Endothelial cell of umbilical vein (primary cell): ENCODE measurements at regions not wholly inside any gene's neighbourhood (a gene's known extent, or its start where the extent isn't known, plus 50 kb on each side); places are given as distances from the start of the nearest gene placed in this dataset.

Experiments
- BruUV-seq: library from RNA; stranded (reverse); fragments of 400-500 nt; replicated peaks from 2 replicates; lab custom pipeline; 2021; lab: Mats Ljungman, UMichigan
- CTCF ChIA-PET: fragments of 300-600, 350-600 bp; sonication (Branson Sonifier 250); formaldehyde crosslinking; loops from one replicate; lab custom pipeline; 2021; ENCODE audit warnings: antibody characterized with exemption, inconsistent platforms; lab: Charles Lee
- POLR2A ChIA-PET: fragments of 300-600, 350-600 bp; sonication (Branson Sonifier 250); formaldehyde crosslinking; loops from one replicate; lab custom pipeline; 2021; ENCODE audit warnings: antibody characterized with exemption, inconsistent platforms; lab: Charles Lee
- DNase-seq: peaks from one replicate; pipeline ENCODE4 v3.0.0-alpha.2; 2011; ENCODE audit warnings: low read depth, low spot score
- FAIRE-seq: peaks from 2 replicates; lab custom pipeline; 2011; peaks lifted over from hg19 to GRCh38; lab: Jason Lieb, UNC
- H2AFZ ChIP-seq: 2 replicates; pipeline ENCODE4 v1.6.0; 2012; ENCODE audit warnings: low read depth, low read length, control low read depth, inconsistent platforms
- H3K27ac ChIP-seq: 2 replicates; pipeline ENCODE4 v1.5.1; 2011; ENCODE audit warnings: low read depth, mild to moderate bottlenecking, control low read depth, low read length, moderate library complexity; ENCODE audit not compliant: insufficient read depth
- H3K27me3 ChIP-seq, 2 experiments: 2 replicates each; pipeline versions ENCODE4 v1.6.0 to v1.6.1; 2011; ENCODE audit warnings: low read length in 2 of 2, mixed read lengths in 1 of 2; ENCODE audit not compliant: control insufficient read depth in 2 of 2, insufficient read depth in 2 of 2
- H3K36me3 ChIP-seq, 2 experiments: 2 replicates in 1 of 2; 3 replicates in 1 of 2; pipeline ENCODE4 v1.5.1; 2011; ENCODE audit warnings: low read length in 2 of 2, mild to moderate bottlenecking in 1 of 2, moderate library complexity in 1 of 2; ENCODE audit not compliant: control insufficient read depth in 2 of 2, insufficient read depth in 2 of 2; ENCODE audit errors: extremely low read depth in 1 of 2
- H3K4me1 ChIP-seq: 3 replicates; pipeline ENCODE4 v1.5.1; 2011; ENCODE audit warnings: mild to moderate bottlenecking, low read length; ENCODE audit not compliant: control insufficient read depth, insufficient read depth; ENCODE audit errors: extremely low read depth
- H3K4me2 ChIP-seq: 2 replicates; pipeline ENCODE4 v1.6.1; 2011; ENCODE audit warnings: low read length, control low read depth, mixed read lengths; ENCODE audit not compliant: insufficient read depth
- H3K4me3 ChIP-seq, 3 experiments: fragments of 200-600 bp in 1 of 3; sonication (generic), shearing (Covaris generic) in 1 of 3; replicated peaks in 1 of 3; 2 replicates each; pipeline ENCODE4 v1.5.1; 2011 to 2016; ENCODE audit warnings: control low read depth in 3 of 3, low read length in 3 of 3, mild to moderate bottlenecking in 2 of 3, inconsistent platforms in 1 of 3, low read depth in 1 of 3, moderate library complexity in 1 of 3; ENCODE audit not compliant: insufficient read depth in 1 of 3
- H3K79me2 ChIP-seq: 2 replicates; pipeline ENCODE4 v1.6.0; 2012; ENCODE audit warnings: low read length, inconsistent platforms; ENCODE audit not compliant: control insufficient read depth, insufficient read depth
- H3K9ac ChIP-seq: replicated peaks from 2 replicates; pipeline ENCODE3; 2011; ENCODE audit warnings: low read length, control low read depth; ENCODE audit not compliant: insufficient read depth; ENCODE audit errors: extremely low read depth
- H3K9me1 ChIP-seq: replicated peaks from 3 replicates; pipeline ENCODE4 v1.6.0; 2011; ENCODE audit warnings: mild to moderate bottlenecking, low read length; ENCODE audit not compliant: control insufficient read depth, insufficient read depth; ENCODE audit errors: extremely low read depth
- H3K9me3 ChIP-seq: replicated peaks from 2 replicates; pipeline ENCODE4 v1.5.1; 2012; ENCODE audit warnings: low read length, inconsistent platforms; ENCODE audit not compliant: control insufficient read depth, insufficient read depth
- H4K20me1 ChIP-seq: replicated peaks from 2 replicates; pipeline ENCODE3; 2011; ENCODE audit warnings: mild to moderate bottlenecking, low read length; ENCODE audit not compliant: control insufficient read depth, insufficient read depth; ENCODE audit errors: extremely low read depth
- EZH2 ChIP-seq: IDR thresholded peaks from 2 replicates; pipeline ENCODE4 v1.6.1; 2012; ENCODE audit warnings: borderline replicate concordance, low read depth, mild to moderate bottlenecking, moderate library complexity, low read length, inconsistent platforms; ENCODE audit not compliant: severe bottlenecking
- FOS ChIP-seq: IDR thresholded peaks from 2 replicates; pipeline ENCODE4 v1.6.1; 2011; ENCODE audit warnings: mild to moderate bottlenecking, low read length, moderate library complexity, borderline replicate concordance; ENCODE audit not compliant: insufficient read depth
- GATA2 ChIP-seq: IDR thresholded peaks from 2 replicates; pipeline ENCODE4 v1.7.0; 2011; ENCODE audit warnings: low read depth, mild to moderate bottlenecking, moderate library complexity, mixed read lengths, low read length; ENCODE audit not compliant: insufficient read length, insufficient read depth
- JUN ChIP-seq: IDR thresholded peaks from 2 replicates; pipeline ENCODE4 v1.6.1; 2011; ENCODE audit warnings: borderline replicate concordance, low read depth; ENCODE audit not compliant: insufficient read length, insufficient read depth
- MYC ChIP-seq: IDR thresholded peaks from one replicate; pipeline ENCODE4 v1.6.1; 2011; ENCODE audit warnings: mild to moderate bottlenecking, low read depth, low read length
- POLR2A ChIP-seq: IDR thresholded peaks from 2 replicates; pipeline ENCODE4 v1.6.1; 2012; ENCODE audit warnings: low read depth, mild to moderate bottlenecking, control low read depth, low read length
- POLR2AphosphoS5 ChIP-seq: IDR thresholded peaks from 2 replicates; pipeline ENCODE4 v1.6.1; 2012; ENCODE audit warnings: low read depth, mild to moderate bottlenecking, control low read depth, low read length, moderate library complexity; ENCODE audit not compliant: insufficient read depth
- dilution Hi-C: fragments of 300-500 bp; cut with MboI; formaldehyde crosslinking; loops from one replicate; pipeline ENCODE4 v1.15.0; 2019; ENCODE audit warnings: low sequenced_read_pairs; ENCODE audit not compliant: extremely low pct_ligation_motif_present
- intact Hi-C: fragments of 100-400 bp; cut with micrococcal nuclease; formaldehyde crosslinking; loops from one replicate; pipeline ENCODE4 v1.10.0; 2022
- TF ChIP-seq, protein P1 (sequence below): IDR thresholded peaks from 2 replicates; pipeline ENCODE4 v1.6.1; 2011; ENCODE audit not compliant: insufficient read depth, insufficient read length
- TF ChIP-seq, protein P2 (sequence below), 2 donors: IDR thresholded peaks; 1 replicate in 1 of 2; 2 replicates in 1 of 2; pipeline ENCODE4 v1.5.1; 2011; ENCODE audit warnings: low read length in 2 of 2, mild to moderate bottlenecking in 2 of 2, moderate library complexity in 2 of 2, control low read depth in 1 of 2, inconsistent platforms in 1 of 2, low read depth in 1 of 2; ENCODE audit not compliant: insufficient read depth in 1 of 2; ENCODE audit errors: extremely low read depth in 1 of 2

DNA sequence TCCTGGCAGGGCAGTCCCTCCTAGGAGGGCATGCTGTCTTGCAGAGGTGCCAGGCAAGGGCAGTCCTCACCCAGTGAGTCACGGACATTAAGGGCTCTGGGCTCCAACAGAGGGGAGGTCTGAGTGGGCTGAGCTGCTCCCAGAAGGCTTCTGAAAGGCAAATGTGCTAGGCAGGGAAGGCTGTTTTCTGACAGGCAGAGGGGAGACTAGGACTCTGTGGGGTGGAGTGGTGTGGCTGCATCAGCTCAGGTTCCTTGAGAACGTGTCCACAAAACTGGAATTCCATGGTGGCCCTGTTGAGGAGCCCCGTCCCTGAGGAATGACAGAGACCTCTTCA lies 283.5 kb downstream of the MYCN start:
- FAIRE-seq: no peak
- dilution Hi-C loops (no loop called here), intact Hi-C loops (no loop called here)
- no peak for DNase-seq
- H3K4me3 ChIP-seq: no peak overlapping the region
- TF ChIP-seq EZH2 (no peak), FOS (no peak), MYC (no peak), GATA2 (no peak), POLR2A (no peak), JUN (no peak)
- TF ChIP-seq, protein P1, sequence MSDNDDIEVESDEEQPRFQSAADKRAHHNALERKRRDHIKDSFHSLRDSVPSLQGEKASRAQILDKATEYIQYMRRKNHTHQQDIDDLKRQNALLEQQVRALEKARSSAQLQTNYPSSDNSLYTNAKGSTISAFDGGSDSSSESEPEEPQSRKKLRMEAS: no peak
- no peak overlapping the region for H3K27ac ChIP-seq
- H2AFZ ChIP-seq: no peak overlapping the region
- no peaks in the 10 kb centered on the region for H3K9me3 ChIP-seq
- no peaks in the 10 kb centered on the region for H3K27me3 ChIP-seq
- H3K9ac ChIP-seq: no peak overlapping the region
- no peaks in the 10 kb centered on the region for H3K9me1 ChIP-seq
- H3K4me2 ChIP-seq: no peak overlapping the region
- H3K79me2 ChIP-seq: no peaks in the 10 kb centered on the region
- no peaks in the 10 kb centered on the region for H3K4me1 ChIP-seq
- BruUV-seq: no TSS peak
- no peaks in the 10 kb centered on the region for H3K36me3 ChIP-seq
- CTCF ChIA-PET: no interaction called here
- POLR2A ChIA-PET: no interaction called here
- no peaks in the 10 kb centered on the region for H4K20me1 ChIP-seq

- no peak overlapping the region for H3K4me3 ChIP-seq
- H3K27ac ChIP-seq: no peak overlapping the region
- no peaks in the 10 kb centered on the region for H3K4me1 ChIP-seq
- FAIRE-seq (no peak), DNase-seq (no peak)
- TF ChIP-seq POLR2A (no peak), JUN (no peak), POLR2AphosphoS5 (no peak), GATA2 (no peak), MYC (no peak), EZH2 (no peak), FOS (no peak)
- TF ChIP-seq, protein P2, sequence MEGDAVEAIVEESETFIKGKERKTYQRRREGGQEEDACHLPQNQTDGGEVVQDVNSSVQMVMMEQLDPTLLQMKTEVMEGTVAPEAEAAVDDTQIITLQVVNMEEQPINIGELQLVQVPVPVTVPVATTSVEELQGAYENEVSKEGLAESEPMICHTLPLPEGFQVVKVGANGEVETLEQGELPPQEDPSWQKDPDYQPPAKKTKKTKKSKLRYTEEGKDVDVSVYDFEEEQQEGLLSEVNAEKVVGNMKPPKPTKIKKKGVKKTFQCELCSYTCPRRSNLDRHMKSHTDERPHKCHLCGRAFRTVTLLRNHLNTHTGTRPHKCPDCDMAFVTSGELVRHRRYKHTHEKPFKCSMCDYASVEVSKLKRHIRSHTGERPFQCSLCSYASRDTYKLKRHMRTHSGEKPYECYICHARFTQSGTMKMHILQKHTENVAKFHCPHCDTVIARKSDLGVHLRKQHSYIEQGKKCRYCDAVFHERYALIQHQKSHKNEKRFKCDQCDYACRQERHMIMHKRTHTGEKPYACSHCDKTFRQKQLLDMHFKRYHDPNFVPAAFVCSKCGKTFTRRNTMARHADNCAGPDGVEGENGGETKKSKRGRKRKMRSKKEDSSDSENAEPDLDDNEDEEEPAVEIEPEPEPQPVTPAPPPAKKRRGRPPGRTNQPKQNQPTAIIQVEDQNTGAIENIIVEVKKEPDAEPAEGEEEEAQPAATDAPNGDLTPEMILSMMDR (IDR thresholded peaks at IDR 0.05; ENCODE audit: extremely low read depth in 1 of 2, insufficient read depth in 1 of 2, low read depth in 1 of 2, low read length in 2 of 2): no peak
- TF ChIP-seq, protein P1: no peak
- POLR2A ChIA-PET: no interaction called here
- BruUV-seq: no TSS peak
- H3K27me3 ChIP-seq: no peaks in the 10 kb centered on the region
- CTCF ChIA-PET: no interaction called here
- intact Hi-C loops: no loop called here
- H3K9me3 ChIP-seq: no peaks in the 10 kb centered on the region
- H3K9ac ChIP-seq: no peak overlapping the region
- H2AFZ ChIP-seq: no peak overlapping the region
- H3K9me1 ChIP-seq: no peaks in the 10 kb centered on the region
- no peak overlapping the region for H3K4me2 ChIP-seq
- no peaks in the 10 kb centered on the region for H4K20me1 ChIP-seq
- H3K36me3 ChIP-seq: no peaks in the 10 kb centered on the region
- H3K79me2 ChIP-seq: no peaks in the 10 kb centered on the region
- dilution Hi-C loops: no loop called here
Measured at GRCh38 chr2:16223161-16223840, 283.0 kb downstream of the MYCN start.
